Omental fat pad (tissue), 3 donors: ENCODE measurements at regions not wholly inside any gene's neighbourhood (a gene's known extent, or its start where the extent isn't known, plus 50 kb on each side); places are given as distances from the start of the nearest gene placed in this dataset.
"Not testable (repeated sequence)": the region's sequence is repeated elsewhere in the genome, so short reads cannot be mapped to it uniquely, and the experiment has no call there.

Experiments
- ATAC-seq: fragments of 150-250 bp; one replicate; pipeline ENCODE4 v1.9.1; 2016; ENCODE audit warnings: mild to moderate bottlenecking, moderate library complexity; ENCODE audit not compliant: low FRiP score
- DNase-seq: peaks from one replicate; pipeline ENCODE4 v3.0.0-alpha.2; 2019; ENCODE audit warnings: low spot score
- TF ChIP-seq, protein P1 (sequence below), 3 donors: fragments of 450-650 bp; IDR thresholded peaks; one replicate each; pipeline ENCODE4 v1.5.1; 2016 to 2017; ENCODE audit warnings: antibody characterized with exemption in 3 of 3, mild to moderate bottlenecking in 3 of 3, moderate library complexity in 2 of 3

DNA sequence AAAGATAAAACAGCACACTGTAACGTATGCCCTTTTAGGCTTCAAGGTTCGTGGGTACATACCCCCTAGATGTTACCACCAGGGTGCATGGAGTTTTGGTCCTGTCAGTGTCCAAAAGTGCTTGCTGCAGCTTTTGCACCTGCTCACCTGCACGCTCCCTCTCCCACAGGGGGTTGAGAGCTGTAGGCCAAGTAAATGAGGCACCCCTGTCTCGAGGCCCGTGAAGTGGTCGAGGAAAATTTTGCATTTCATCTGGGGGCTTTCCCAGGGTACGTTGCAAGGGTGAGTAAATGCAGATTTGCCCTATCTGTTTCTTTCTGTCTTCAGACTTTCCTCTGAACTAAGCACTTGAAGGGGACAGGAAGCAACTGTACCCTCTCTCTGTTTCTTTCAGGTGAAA lies 136.0 kb downstream of the THBS2 start:
- TF ChIP-seq, protein P1, sequence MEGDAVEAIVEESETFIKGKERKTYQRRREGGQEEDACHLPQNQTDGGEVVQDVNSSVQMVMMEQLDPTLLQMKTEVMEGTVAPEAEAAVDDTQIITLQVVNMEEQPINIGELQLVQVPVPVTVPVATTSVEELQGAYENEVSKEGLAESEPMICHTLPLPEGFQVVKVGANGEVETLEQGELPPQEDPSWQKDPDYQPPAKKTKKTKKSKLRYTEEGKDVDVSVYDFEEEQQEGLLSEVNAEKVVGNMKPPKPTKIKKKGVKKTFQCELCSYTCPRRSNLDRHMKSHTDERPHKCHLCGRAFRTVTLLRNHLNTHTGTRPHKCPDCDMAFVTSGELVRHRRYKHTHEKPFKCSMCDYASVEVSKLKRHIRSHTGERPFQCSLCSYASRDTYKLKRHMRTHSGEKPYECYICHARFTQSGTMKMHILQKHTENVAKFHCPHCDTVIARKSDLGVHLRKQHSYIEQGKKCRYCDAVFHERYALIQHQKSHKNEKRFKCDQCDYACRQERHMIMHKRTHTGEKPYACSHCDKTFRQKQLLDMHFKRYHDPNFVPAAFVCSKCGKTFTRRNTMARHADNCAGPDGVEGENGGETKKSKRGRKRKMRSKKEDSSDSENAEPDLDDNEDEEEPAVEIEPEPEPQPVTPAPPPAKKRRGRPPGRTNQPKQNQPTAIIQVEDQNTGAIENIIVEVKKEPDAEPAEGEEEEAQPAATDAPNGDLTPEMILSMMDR (IDR thresholded peaks at IDR 0.05): no peak
- ATAC-seq (no peak), DNase-seq (no peak)

DNA sequence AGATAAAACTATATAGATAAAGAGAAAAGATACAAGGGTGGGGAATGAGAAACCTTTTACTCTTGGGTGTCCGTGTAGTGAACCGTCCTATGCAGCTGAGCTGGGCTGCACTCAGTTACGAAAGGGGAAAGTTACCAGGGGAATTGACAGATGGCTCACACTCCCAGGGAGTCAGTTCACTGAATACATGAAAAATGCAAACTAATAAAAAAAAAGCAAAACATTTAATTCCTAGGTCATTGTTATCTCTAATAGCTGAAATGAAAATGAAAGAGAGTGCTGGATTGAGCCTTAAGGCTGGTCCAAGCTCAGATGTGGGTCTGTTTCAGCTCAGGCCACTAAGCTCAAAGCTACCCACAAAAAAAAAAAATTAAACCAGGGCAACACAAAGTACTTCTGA lies 138.0 kb downstream of the THBS2 start:
- TF ChIP-seq, protein P1 (IDR thresholded peaks at IDR 0.05): no peak
- no peak for DNase-seq
- ATAC-seq: peak; percentile 46

DNA sequence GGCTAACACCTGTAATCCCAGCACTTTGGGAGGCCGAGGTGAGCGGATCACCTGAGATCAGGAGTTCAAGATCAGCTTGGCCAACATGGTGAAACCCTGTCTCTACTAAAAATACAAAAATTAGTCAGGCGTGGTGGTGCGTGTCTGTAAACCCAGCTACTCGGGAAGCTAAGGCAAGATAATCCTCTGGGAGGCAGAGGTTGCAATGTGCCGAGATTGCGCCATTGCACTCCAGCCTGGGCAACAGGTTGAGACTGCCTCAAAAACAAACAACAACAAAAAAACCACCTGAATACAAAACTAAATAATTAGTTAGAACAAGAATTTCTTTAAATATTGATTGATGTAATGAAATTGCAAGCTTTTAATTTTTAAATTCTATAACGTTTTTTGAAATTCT lies 139.0 kb downstream of the THBS2 start:
- not testable (repeated sequence) for ATAC-seq, DNase-seq

DNA sequence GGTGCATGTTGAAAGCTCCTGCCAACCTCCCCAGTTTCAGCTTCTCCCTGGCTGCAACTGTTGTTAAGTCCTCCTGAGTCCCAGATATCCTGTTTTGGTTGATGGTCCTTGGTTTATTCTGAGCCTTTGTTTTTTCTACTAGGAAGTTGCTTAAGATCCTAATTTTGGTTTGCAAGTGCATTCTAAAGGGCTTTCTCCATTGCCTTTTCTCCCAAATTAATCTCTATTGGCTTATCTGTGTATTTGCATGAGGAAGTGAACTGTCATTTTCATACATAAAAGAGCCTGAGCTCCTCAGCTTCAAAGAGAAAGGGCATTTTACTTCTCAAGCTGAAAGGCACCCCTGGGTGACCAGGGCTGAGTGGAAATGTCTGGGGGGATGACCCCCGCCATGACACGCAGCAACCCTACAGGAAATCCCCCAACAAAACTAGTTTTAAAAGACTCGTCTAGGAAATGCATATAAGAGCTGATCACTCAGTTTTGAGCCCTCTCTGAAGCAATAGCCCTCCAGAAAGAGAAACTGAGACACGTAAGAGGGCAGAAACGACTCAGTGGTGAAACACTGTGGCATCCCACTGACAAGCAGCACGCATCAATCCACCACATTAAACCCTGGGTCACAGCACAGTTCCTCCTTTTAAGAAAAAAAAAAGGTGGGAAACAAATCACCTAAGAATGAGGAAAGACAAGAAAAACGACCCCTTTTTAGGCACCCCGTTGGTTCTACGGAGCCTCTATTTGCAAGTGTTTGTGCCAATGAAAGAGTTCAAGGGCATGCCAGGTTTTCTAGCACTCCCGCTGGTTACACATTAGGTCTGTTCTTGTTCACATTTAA lies 140.9 kb downstream of the THBS2 start:
- TF ChIP-seq, protein P1 (IDR thresholded peaks at IDR 0.05): no peak
- no peak for DNase-seq
- ATAC-seq: no peak

DNA sequence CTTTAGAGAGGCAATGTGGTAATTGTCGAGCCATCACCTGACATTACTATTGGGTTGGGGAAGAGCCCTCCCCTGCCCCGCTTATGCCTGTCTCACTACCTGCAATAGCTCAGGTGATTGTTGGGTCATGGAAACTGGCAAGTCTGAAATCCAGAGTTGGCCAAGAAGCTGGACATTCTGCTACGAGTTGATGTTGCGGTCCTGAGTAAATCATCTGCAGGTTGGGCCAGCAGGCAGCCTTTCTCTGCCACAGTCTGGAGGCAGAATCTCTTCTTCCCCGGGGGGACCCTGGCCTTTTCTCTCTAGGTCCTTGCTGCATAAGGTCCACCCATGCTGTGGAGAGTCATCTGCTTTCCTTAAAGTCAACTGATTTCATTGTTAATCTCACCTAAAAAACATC lies 142.4 kb downstream of the THBS2 start:
- DNase-seq: no peak
- no peak for ATAC-seq
- TF ChIP-seq, protein P1 (IDR thresholded peaks at IDR 0.05): no peak

DNA sequence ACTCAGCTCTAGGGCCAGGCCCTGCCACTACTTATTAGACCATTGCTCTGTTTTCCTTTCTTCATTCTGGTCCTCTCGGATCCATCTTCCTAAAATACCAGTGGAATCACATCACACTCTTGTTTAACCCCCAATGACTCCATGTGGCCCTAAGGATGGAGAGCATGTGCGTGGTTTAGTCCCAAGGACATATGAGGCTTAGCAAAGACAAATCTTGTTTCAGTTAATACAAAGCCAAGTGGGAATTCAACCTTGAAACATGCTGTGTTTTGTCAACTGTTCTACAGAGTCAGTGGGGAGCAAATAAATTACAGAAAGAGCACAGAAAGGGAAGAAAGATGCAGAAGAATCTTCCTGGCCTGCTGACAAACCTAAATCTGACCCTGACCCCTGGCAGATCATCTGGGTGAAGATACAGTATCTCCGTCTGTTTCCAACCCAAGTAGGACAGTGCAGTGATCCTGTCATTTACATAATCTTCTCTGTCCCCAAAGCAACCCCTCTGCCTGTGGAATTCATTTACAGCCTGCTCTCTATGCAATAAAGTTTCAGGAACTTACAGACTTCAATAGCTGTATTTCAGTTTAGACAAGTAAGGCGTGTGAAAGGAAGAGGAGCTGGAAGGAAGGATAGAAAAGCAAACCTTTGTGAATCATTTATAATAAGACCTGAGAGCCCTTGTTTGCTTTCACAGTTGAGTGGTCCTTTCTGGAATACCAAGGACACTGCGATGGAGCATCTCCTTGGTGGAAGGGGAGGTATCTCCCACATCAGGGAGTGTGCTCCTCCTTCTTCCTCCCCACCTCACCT lies 144.0 kb downstream of the THBS2 start:
- TF ChIP-seq, protein P1 (IDR thresholded peaks at IDR 0.05): no peak
- no peak for ATAC-seq
- DNase-seq: no peak

DNA sequence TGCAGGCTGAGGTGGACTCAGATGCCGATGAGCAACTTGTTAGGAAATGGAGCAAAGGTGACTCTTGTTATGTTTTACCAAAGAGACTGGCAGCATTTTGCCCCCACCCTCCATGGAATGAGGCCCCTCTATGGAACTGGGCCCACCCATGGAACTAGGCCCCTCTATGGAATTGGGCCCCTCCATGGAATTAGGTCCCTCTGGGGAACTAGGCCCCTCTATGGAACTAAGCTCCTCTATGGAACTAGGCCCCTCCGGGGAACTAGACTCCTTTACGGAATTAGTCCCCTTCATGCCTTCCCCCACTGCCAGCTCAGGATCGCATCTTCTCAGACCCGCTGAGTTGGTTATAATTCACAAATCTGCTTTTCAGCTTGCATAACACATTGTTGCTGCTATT lies 144.9 kb downstream of the THBS2 start:
- TF ChIP-seq, protein P1 (IDR thresholded peaks at IDR 0.05): no peak
- ATAC-seq: no peak
- DNase-seq: no peak
